GM10248 (cell line): ENCODE measurements at regions not wholly inside any gene's neighbourhood (a gene's known extent, or its start where the extent isn't known, plus 50 kb on each side); places are given as distances from the start of the nearest gene placed in this dataset.

ENCODE experiments used
- CTCF ChIA-PET: fragments of 300-600 bp; sonication (Branson Sonifier 250); formaldehyde crosslinking; extraction: SDS; loops from one replicate; lab custom pipeline; 2021; ENCODE audit warnings: antibody characterized with exemption; lab: Yijun Ruan, JAX
- POLR2A ChIA-PET: fragments of 350-650 bp; sonication (Branson Sonifier 250); formaldehyde crosslinking; extraction: SDS; loops from one replicate; lab custom pipeline; 2020; ENCODE audit warnings: antibody characterized with exemption; lab: Yijun Ruan, JAX
- DNase-seq: peaks from one replicate; pipeline ENCODE4 v3.0.0; 2012; ENCODE audit errors: extremely low spot score
- CTCF ChIP-seq: IDR thresholded peaks from 2 replicates; pipeline ENCODE4 v1.5.1; 2012; ENCODE audit warnings: mild to moderate bottlenecking, low read depth; ENCODE audit errors: extremely low read depth, missing control alignments, control extremely low read depth

DNA sequence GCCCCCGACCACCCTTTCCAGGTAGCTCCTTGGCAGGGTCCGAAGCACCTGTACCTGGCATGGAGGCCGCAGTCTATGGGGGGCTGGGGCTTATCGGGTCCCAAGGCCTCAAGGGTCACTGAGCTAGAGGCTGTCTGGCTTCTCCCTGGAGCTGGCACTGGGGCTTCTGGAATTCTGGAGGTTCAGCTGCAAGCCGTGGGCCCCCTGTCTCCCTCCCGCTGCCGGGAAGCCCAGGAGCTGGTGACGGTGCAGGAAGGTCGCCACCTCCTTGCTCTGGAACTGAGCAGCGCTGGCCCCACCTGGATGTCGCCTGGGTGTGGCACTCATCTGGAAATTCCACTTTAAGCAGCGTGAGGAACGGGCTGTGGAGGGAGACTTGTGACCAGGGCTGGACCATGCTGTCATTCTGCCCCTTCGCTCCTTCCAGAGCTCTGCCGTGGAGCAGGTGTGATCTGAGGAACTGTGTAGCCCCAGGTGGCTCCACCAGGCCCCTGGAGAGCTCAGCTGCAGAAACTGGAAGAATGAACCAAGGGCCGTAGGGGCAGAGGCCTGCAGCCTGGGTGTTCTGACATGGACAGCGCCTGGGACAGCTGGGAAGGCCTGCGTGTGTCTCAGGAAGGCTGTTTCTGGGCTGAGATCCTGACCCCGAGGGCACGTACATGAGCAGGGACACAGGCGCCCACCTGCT is 129.7 kb upstream of the PPP2R2D start:
- ChIA-PET POLR2A (no interaction called here), CTCF (interaction anchor here (1.4 kb wide), 1 partner anchor 16 kb away, joined by 4 read pairs; no protein-coding TSS in a partner anchor)

DNA sequence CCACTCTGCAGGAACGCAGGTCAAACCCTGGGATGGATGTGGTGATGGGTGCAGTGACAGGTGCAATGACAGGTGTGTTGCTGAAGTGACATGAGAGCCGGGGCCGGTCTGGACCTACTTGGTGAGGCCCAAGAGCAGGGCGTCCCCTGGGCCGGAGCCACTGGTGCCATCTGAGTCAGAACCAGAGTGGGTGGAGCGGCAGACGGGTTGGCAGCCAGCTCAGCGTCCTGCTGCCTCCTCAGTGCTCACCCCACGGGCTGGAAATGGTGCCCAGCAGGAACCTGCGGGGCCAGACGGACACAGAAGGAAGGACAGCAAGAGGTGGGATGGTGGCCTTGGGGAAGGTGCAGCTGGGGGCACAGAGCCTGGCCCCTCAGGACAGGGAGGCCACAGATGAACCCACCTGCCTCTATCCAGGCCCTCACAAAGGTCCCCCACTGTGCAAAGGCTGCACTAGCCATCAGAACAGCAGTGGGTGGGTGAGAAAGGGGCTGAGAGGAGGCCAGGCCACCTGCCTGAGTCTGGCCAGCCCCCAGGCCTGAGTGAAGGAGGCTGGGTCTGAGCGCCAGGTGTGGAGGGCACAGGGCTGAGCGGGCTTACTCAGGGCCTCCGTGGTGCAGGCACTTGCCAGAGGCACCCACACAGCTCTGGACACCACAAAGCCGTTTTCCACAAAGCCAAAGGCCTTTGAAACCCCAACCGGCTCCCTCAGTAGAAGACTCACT is 129.0 kb upstream of the PPP2R2D start:
- CTCF ChIA-PET, result interaction anchor here (1.4 kb wide), 1 partner anchor 16 kb away, joined by 4 read pairs; no protein-coding TSS in a partner anchor
- TF ChIP-seq CTCF, result no peak
- DNase-seq, result no peak
- POLR2A ChIA-PET, result no interaction called here

More for the DNA sequence above, 129.7 kb upstream of the PPP2R2D start:
- TF ChIP-seq CTCF, result no peak
- DNase-seq, result no peak

GRCh38 chr10:131772441-131772840 is 128.4 kb upstream of the PPP2R2D start:
- ChIA-PET POLR2A (no interaction called here), CTCF (no interaction called here)
- TF ChIP-seq CTCF, result no peak
- DNase-seq, result no peak

DNA sequence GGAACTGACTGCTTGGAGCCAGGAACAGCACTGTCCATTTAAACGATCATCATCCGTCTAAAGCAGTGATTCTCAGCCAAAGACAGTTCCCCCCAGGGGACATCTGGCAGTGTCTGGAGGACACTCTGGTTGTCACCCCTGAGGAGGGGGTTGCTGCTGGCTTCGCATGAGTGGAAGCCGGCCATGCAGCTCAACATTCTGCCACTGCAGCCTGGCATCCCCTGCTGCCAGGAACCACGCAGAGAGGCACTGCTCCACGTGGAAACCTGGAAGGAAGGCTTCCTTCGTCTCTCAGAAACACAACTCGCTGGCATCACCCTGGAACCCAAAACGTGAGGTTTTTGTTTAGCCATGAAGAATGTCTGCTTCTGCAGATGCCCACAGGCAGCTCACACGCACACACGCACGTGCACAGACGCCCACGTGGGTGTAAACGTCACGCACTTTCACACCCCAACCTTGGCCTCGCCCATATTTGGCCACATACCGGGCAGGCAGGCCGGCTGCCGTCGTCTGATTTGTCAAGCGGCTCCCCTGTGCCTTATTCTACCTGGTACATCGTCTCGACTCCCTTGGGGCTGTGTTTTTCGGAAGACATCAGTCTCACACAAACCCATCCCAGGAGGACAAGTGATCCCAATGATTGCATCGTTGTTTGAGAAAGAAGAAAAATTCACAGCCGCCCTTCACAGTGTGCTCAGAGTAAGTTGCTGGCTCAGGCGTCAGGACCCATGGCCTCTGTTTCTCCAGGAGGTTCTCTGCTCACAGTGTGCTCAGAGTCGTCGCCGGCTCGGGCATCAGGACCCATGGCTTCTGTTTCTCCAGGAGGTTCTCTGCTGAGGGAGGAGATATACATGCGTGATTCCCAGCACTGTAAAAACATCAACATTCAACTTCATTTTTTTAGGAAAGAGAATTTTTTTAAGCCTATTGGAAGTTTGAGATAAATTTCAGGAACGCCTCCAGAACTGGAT is 127.2 kb upstream of the PPP2R2D start:
- CTCF ChIA-PET, result interaction anchor here (1.1 to 1.4 kb wide), 2 partner anchors 12 to 14 kb away, joined by 3 to 4 read pairs; no protein-coding TSS in a partner anchor
- POLR2A ChIA-PET, result no interaction called here
- DNase-seq, result no peak
- no peak for TF ChIP-seq CTCF

GRCh38 chr10:131774681-131775085 is 126.1 kb upstream of the PPP2R2D start:
- CTCF ChIA-PET, result interaction anchor here (1.1 to 1.4 kb wide), 2 partner anchors 11 to 13 kb away, joined by 3 to 4 read pairs; no protein-coding TSS in a partner anchor
- DNase-seq, result no peak
- TF ChIP-seq CTCF, result no peak

GRCh38 chr10:131775433-131775832 is 125.4 kb upstream of the PPP2R2D start:
- no peak for DNase-seq
- ChIA-PET POLR2A (no interaction called here), CTCF (no interaction called here)
- TF ChIP-seq CTCF, result no peak

More at GRCh38 chr10:131774681-131775085, 126.1 kb upstream of the PPP2R2D start:
- POLR2A ChIA-PET, result no interaction called here
